ENCODE measurements at regions not wholly inside any gene's neighbourhood (a gene's known extent, or its start where the extent isn't known, plus 50 kb on each side); places are given as distances from the start of the nearest gene placed in this dataset.

GRCh38 chr15:99482993-99483392, 82.8 kb upstream of the MEF2A start:
- Histone ChIP-seq H3K27me3 (ENCODE audit: insufficient read depth, low read length) (no peaks in the 10 kb centered on the region; the same call in 1 of the 2 replicates), H3K9me3 (ENCODE audit: low read length) (no peaks in the 10 kb centered on the region), H3K36me3 (ENCODE audit: insufficient read depth, low read length) (no peaks in the 10 kb centered on the region), H3K27ac (ENCODE audit: low read depth, low read length, poor library complexity, severe bottlenecking) (no peak overlapping the region), H3K79me2 (ENCODE audit: insufficient read depth, low read length) (no peaks in the 10 kb centered on the region), H3K4me1 (ENCODE audit: insufficient read depth, low read length, severe bottlenecking) (peaks cover 30% of the 10 kb centered on the region), H3K4me3 (ENCODE audit: low read depth, low read length, poor library complexity, severe bottlenecking) (no peak overlapping the region), H3K9me2 (ENCODE audit: low read depth, low read length) (no peaks in the 10 kb centered on the region), H3F3A (ENCODE audit: insufficient read depth, low read length) (no peaks in the 10 kb centered on the region), H4K20me1 (ENCODE audit: insufficient read depth, low read length) (no peaks in the 10 kb centered on the region), H2AFZ (ENCODE audit: low read length) (no peak overlapping the region), H3K9ac (ENCODE audit: low read length) (no peak overlapping the region), H3K4me2 (ENCODE audit: low read length) (no peak overlapping the region)
- no peak for TF ChIP-seq CTCF (IDR thresholded peaks at IDR 0.05; ENCODE audit: low read length)
- TF ChIP-seq EZH2 (IDR thresholded peaks at IDR 0.05; ENCODE audit: borderline replicate concordance, low read length), result no peak

GRCh38 chr15:99485153-99485961, 80.4 kb upstream of the MEF2A start:
- H3K27ac ChIP-seq (ENCODE audit: low read depth, low read length, poor library complexity, severe bottlenecking), result peak overlapping the region; percentile 29
- H3K79me2 ChIP-seq (ENCODE audit: insufficient read depth, low read length), result no peaks in the 10 kb centered on the region
- no peaks in the 10 kb centered on the region for H3F3A ChIP-seq (ENCODE audit: insufficient read depth, low read length)
- H3K36me3 ChIP-seq (ENCODE audit: insufficient read depth, low read length), result no peaks in the 10 kb centered on the region
- H3K9me2 ChIP-seq (ENCODE audit: low read depth, low read length), result no peaks in the 10 kb centered on the region
- H2AFZ ChIP-seq (ENCODE audit: low read length), result 0 out of 2 replicates have a peak overlapping the region, but pooled peaks have one; percentile 69
- peak overlapping the region; percentile 28; the same call in 1 of the 2 replicates for H3K9ac ChIP-seq (ENCODE audit: low read length)
- no peaks in the 10 kb centered on the region for H3K9me3 ChIP-seq (ENCODE audit: low read length)
- TF ChIP-seq CTCF (IDR thresholded peaks at IDR 0.05; ENCODE audit: low read length) (no peak), EZH2 (IDR thresholded peaks at IDR 0.05; ENCODE audit: borderline replicate concordance, low read length) (no peak)
- H3K4me2 ChIP-seq (ENCODE audit: low read length), result peak overlapping the region; percentile 34; the same call in 1 of the 2 replicates
- H3K4me3 ChIP-seq (ENCODE audit: low read depth, low read length, poor library complexity, severe bottlenecking), result peak overlapping the region; percentile 16
- H3K4me1 ChIP-seq (ENCODE audit: insufficient read depth, low read length, severe bottlenecking), result peaks cover 24% of the 10 kb centered on the region
- H4K20me1 ChIP-seq (ENCODE audit: insufficient read depth, low read length), result no peaks in the 10 kb centered on the region
- no peaks in the 10 kb centered on the region; the same call in 1 of the 2 replicates for H3K27me3 ChIP-seq (ENCODE audit: insufficient read depth, low read length)

- peak overlapping the region; percentile 16 for H3K4me3 ChIP-seq (ENCODE audit: low read depth, low read length, poor library complexity, severe bottlenecking)
These were observed 79.8 kb upstream of the MEF2A start for GRCh38 chr15:99485992-99486370.

More at GRCh38 chr15:99485992-99486370, 79.8 kb upstream of the MEF2A start:
- Histone ChIP-seq H3K4me1 (ENCODE audit: insufficient read depth, low read length, severe bottlenecking) (peaks cover 24% of the 10 kb centered on the region), H3K36me3 (ENCODE audit: insufficient read depth, low read length) (no peaks in the 10 kb centered on the region), H3K27me3 (ENCODE audit: insufficient read depth, low read length) (no peaks in the 10 kb centered on the region; the same call in 1 of the 2 replicates), H3K9ac (ENCODE audit: low read length) (peak overlapping the region; percentile 6; the same call in 1 of the 2 replicates), H3K9me3 (ENCODE audit: low read length) (no peaks in the 10 kb centered on the region), H3F3A (ENCODE audit: insufficient read depth, low read length) (no peaks in the 10 kb centered on the region), H2AFZ (ENCODE audit: low read length) (0 out of 2 replicates have a peak overlapping the region, but pooled peaks have one; percentile 13), H3K27ac (ENCODE audit: low read depth, low read length, poor library complexity, severe bottlenecking) (no peak overlapping the region), H3K9me2 (ENCODE audit: low read depth, low read length) (no peaks in the 10 kb centered on the region), H3K4me2 (ENCODE audit: low read length) (peak overlapping the region; percentile 34; the same call in 1 of the 2 replicates), H4K20me1 (ENCODE audit: insufficient read depth, low read length) (no peaks in the 10 kb centered on the region), H3K79me2 (ENCODE audit: insufficient read depth, low read length) (no peaks in the 10 kb centered on the region)
- TF ChIP-seq CTCF (IDR thresholded peaks at IDR 0.05; ENCODE audit: low read length), result no peak
- TF ChIP-seq EZH2 (IDR thresholded peaks at IDR 0.05; ENCODE audit: borderline replicate concordance, low read length), result no peak
